ENCODE measurements at regions not wholly inside any gene's neighbourhood (a gene's known extent, or its start where the extent isn't known, plus 50 kb on each side); places are given as distances from the start of the nearest gene placed in this dataset.

- intact Hi-C loops (cut with micrococcal nuclease; ENCODE audit: unreplicated experiment): no loop called here
- POLR2A ChIA-PET: no interaction called here
- Histone ChIP-seq H3K4me3 (ENCODE audit: low read depth, low read length, poor library complexity, severe bottlenecking) (no peak overlapping the region), H3K27ac (ENCODE audit: low read depth, low read length, poor library complexity, severe bottlenecking) (no peak overlapping the region), H3K36me3 (ENCODE audit: insufficient read depth, low read length) (no peaks in the 10 kb centered on the region), H3K9me2 (ENCODE audit: insufficient read depth, low read length) (no peaks in the 10 kb centered on the region), H2AFZ (ENCODE audit: low read length) (no peak overlapping the region), H3K79me2 (ENCODE audit: insufficient read depth, low read depth, low read length) (no peaks in the 10 kb centered on the region), H3K9me3 (ENCODE audit: low read length) (no peaks in the 10 kb centered on the region), H4K20me1 (ENCODE audit: insufficient read depth, low read length) (no peaks in the 10 kb centered on the region), H3K4me1 (ENCODE audit: insufficient read depth, low read length, poor library complexity, severe bottlenecking) (no peaks in the 10 kb centered on the region), H3K4me2 (ENCODE audit: low read length) (no peak overlapping the region)
- DNase-seq (ENCODE audit: low spot score): no peak
- BruUV-seq (replicated peaks): no TSS peak
- TF ChIP-seq, protein P1, sequence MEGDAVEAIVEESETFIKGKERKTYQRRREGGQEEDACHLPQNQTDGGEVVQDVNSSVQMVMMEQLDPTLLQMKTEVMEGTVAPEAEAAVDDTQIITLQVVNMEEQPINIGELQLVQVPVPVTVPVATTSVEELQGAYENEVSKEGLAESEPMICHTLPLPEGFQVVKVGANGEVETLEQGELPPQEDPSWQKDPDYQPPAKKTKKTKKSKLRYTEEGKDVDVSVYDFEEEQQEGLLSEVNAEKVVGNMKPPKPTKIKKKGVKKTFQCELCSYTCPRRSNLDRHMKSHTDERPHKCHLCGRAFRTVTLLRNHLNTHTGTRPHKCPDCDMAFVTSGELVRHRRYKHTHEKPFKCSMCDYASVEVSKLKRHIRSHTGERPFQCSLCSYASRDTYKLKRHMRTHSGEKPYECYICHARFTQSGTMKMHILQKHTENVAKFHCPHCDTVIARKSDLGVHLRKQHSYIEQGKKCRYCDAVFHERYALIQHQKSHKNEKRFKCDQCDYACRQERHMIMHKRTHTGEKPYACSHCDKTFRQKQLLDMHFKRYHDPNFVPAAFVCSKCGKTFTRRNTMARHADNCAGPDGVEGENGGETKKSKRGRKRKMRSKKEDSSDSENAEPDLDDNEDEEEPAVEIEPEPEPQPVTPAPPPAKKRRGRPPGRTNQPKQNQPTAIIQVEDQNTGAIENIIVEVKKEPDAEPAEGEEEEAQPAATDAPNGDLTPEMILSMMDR (conservative IDR thresholded peaks at IDR 0.05; ENCODE audit: low read length): no peak
- no peak for TF ChIP-seq EZH2phosphoT487 (IDR thresholded peaks at IDR 0.05; ENCODE audit: borderline replicate concordance, low read depth, low read length)
- CTCF ChIA-PET (ENCODE audit: unreplicated experiment): no interaction called here
These were observed 110.7 kb upstream of the IGSF1 start for GRCh38 chrX:131399678-131400428.

DNA sequence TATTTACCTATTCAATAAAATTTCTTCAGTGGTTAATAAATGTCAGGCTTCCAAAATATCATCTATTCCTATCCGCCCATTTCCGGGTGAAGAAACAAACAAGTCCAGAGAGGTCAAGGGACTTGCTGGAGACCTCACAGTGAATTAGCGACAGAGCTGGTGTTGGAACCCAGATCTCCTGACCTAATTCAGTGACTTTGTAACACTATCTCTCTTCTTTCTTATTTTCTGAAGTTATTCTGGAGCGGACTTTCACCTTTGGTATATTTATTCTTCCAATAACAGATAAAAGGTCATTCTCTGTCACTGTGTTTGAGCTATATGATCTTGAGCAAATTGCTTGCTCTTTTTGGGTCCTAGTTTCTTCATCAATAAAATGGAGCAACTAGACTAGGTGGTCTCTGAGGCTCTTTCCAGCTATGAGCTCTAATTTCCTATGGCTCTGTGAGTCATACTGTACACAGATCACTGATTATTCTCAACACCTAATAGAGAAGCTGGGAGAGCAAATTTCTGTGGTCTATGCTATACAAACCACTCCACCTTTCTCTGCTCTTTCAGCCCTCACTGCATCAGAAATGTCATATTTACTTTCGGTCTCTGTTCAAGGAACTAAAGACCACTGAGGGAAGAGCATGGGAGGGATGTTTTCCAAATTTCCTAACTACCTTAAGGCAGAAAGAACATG, 113.2 kb upstream of the IGSF1 start:
- Histone ChIP-seq H3K4me1 (ENCODE audit: insufficient read depth, low read length, poor library complexity, severe bottlenecking) (no peaks in the 10 kb centered on the region), H3K4me3 (ENCODE audit: low read depth, low read length, poor library complexity, severe bottlenecking) (no peak overlapping the region), H3K4me2 (ENCODE audit: low read length) (no peak overlapping the region), H3K9me2 (ENCODE audit: insufficient read depth, low read length) (no peaks in the 10 kb centered on the region), H3K79me2 (ENCODE audit: insufficient read depth, low read depth, low read length) (no peaks in the 10 kb centered on the region), H3K9me3 (ENCODE audit: low read length) (no peaks in the 10 kb centered on the region), H2AFZ (ENCODE audit: low read length) (no peak overlapping the region), H4K20me1 (ENCODE audit: insufficient read depth, low read length) (no peaks in the 10 kb centered on the region), H3K36me3 (ENCODE audit: insufficient read depth, low read length) (no peaks in the 10 kb centered on the region), H3K27ac (ENCODE audit: low read depth, low read length, poor library complexity, severe bottlenecking) (no peak overlapping the region)
- CTCF ChIA-PET (ENCODE audit: unreplicated experiment): no interaction called here
- no TSS peak for BruUV-seq (replicated peaks)
- POLR2A ChIA-PET: no interaction called here
- no peak for DNase-seq (ENCODE audit: low spot score)
- intact Hi-C loops (cut with micrococcal nuclease; ENCODE audit: unreplicated experiment): no loop called here
- TF ChIP-seq EZH2phosphoT487 (IDR thresholded peaks at IDR 0.05; ENCODE audit: borderline replicate concordance, low read depth, low read length): no peak
- TF ChIP-seq, protein P1 (conservative IDR thresholded peaks at IDR 0.05; ENCODE audit: low read length): no peak

GRCh38 chrX:131405497-131405896, 116.4 kb upstream of the IGSF1 start:
- DNase-seq (ENCODE audit: low spot score): no peak
- POLR2A ChIA-PET: no interaction called here
- TF ChIP-seq EZH2phosphoT487 (IDR thresholded peaks at IDR 0.05; ENCODE audit: borderline replicate concordance, low read depth, low read length): no peak
- TF ChIP-seq, protein P1 (conservative IDR thresholded peaks at IDR 0.05; ENCODE audit: low read length): no peak
- no TSS peak for BruUV-seq (replicated peaks)
- H3K79me2 ChIP-seq (ENCODE audit: insufficient read depth, low read depth, low read length): no peaks in the 10 kb centered on the region
- no peak overlapping the region for H3K4me3 ChIP-seq (ENCODE audit: low read depth, low read length, poor library complexity, severe bottlenecking)
- no peak overlapping the region for H3K4me2 ChIP-seq (ENCODE audit: low read length)
- CTCF ChIA-PET (ENCODE audit: unreplicated experiment): no interaction called here
- no peaks in the 10 kb centered on the region for H3K9me3 ChIP-seq (ENCODE audit: low read length)
- intact Hi-C loops (cut with micrococcal nuclease; ENCODE audit: unreplicated experiment): no loop called here
- H3K27ac ChIP-seq (ENCODE audit: low read depth, low read length, poor library complexity, severe bottlenecking): no peak overlapping the region
- H3K4me1 ChIP-seq (ENCODE audit: insufficient read depth, low read length, poor library complexity, severe bottlenecking): no peaks in the 10 kb centered on the region
- H3K36me3 ChIP-seq (ENCODE audit: insufficient read depth, low read length): no peaks in the 10 kb centered on the region
- no peaks in the 10 kb centered on the region for H4K20me1 ChIP-seq (ENCODE audit: insufficient read depth, low read length)
- H2AFZ ChIP-seq (ENCODE audit: low read length): no peak overlapping the region
- H3K9me2 ChIP-seq (ENCODE audit: insufficient read depth, low read length): no peaks in the 10 kb centered on the region

Measured in OCI-LY7 (cell line).